Fibroblast of skin of scalp (primary cell): ENCODE measurements at regions not wholly inside any gene's neighbourhood (a gene's known extent, or its start where the extent isn't known, plus 50 kb on each side); places are given as distances from the start of the nearest gene placed in this dataset.

Experiments
- DNase-seq: peaks from one replicate; pipeline ENCODE4 v3.0.0-alpha.2; 2013

GRCh38 chr19:28258829-28259228 is 954.1 kb downstream of the UQCRFS1 start:
- no peak for DNase-seq

- no peak for DNase-seq
These were observed 955.6 kb downstream of the UQCRFS1 start for GRCh38 chr19:28257396-28257795.

- DNase-seq: no peak
These were observed 965.7 kb downstream of the UQCRFS1 start for GRCh38 chr19:28247243-28247642.

GRCh38 chr19:28245937-28246336 is 967.0 kb downstream of the UQCRFS1 start:
- no peak for DNase-seq

- no peak for DNase-seq
These were observed 968.0 kb downstream of the UQCRFS1 start for GRCh38 chr19:28244966-28245365.

GRCh38 chr19:28242317-28242927 is 970.5 kb downstream of the UQCRFS1 start:
- DNase-seq: peak; percentile 58

- DNase-seq: peak; percentile 11
These were observed 973.7 kb downstream of the UQCRFS1 start for GRCh38 chr19:28239270-28239669.

- DNase-seq: no peak
These were observed 974.6 kb downstream of the UQCRFS1 start for GRCh38 chr19:28238270-28238820.

GRCh38 chr19:28235606-28236125 is 977.3 kb downstream of the UQCRFS1 start:
- DNase-seq: no peak

- DNase-seq: peak; percentile 49
These were observed 978.3 kb downstream of the UQCRFS1 start for GRCh38 chr19:28234637-28235036.

GRCh38 chr19:28228854-28229253 is 984.1 kb downstream of the UQCRFS1 start:
- no peak for DNase-seq

GRCh38 chr19:28224441-28224840 is 988.5 kb downstream of the UQCRFS1 start:
- DNase-seq: no peak

GRCh38 chr19:28221736-28222135 is 991.2 kb downstream of the UQCRFS1 start:
- DNase-seq: peak; percentile 5

GRCh38 chr19:28218728-28219127 is 994.2 kb downstream of the UQCRFS1 start:
- no peak for DNase-seq

GRCh38 chr19:28217022-28217421 is 995.9 kb downstream of the UQCRFS1 start:
- DNase-seq: no peak

GRCh38 chr19:28213470-28214082 is 999.4 kb downstream of the UQCRFS1 start:
- DNase-seq: no peak

GRCh38 chr19:28210886-28211285 is 1002.1 kb downstream of the UQCRFS1 start:
- DNase-seq: no peak

- peak; percentile 1 for DNase-seq
These were observed 1004.2 kb downstream of the UQCRFS1 start for GRCh38 chr19:28208745-28209144.

- DNase-seq: no peak
These were observed 1005.7 kb downstream of the UQCRFS1 start for GRCh38 chr19:28207244-28207643.

GRCh38 chr19:28201462-28201943 is 1011.4 kb downstream of the UQCRFS1 start:
- no peak for DNase-seq

- no peak for DNase-seq
These were observed 1013.6 kb downstream of the UQCRFS1 start for GRCh38 chr19:28199323-28199722.

GRCh38 chr19:28196961-28197360 is 1016.0 kb downstream of the UQCRFS1 start:
- no peak for DNase-seq

GRCh38 chr19:28196101-28196500 is 1016.9 kb downstream of the UQCRFS1 start:
- no peak for DNase-seq

GRCh38 chr19:28185646-28186045 is 1027.3 kb downstream of the UQCRFS1 start:
- no peak for DNase-seq
